ENCODE measurements at regions not wholly inside any gene's neighbourhood (a gene's known extent, or its start where the extent isn't known, plus 50 kb on each side); places are given as distances from the start of the nearest gene placed in this dataset.

GRCh38 chr4:1478766-1479355 lies 72.6 kb upstream of the NKX1-1 start:
- no peak for TF ChIP-seq CTCF (conservative IDR thresholded peaks at IDR 0.05; ENCODE audit: low read depth, low read length)
- no peak for DNase-seq (ENCODE audit: low read depth)
- no peak overlapping the region for H3K4me3 ChIP-seq (ENCODE audit: low read length)

- no peak overlapping the region for H3K4me3 ChIP-seq (ENCODE audit: low read length)
- TF ChIP-seq CTCF (conservative IDR thresholded peaks at IDR 0.05; ENCODE audit: low read depth, low read length), result no peak
- DNase-seq (ENCODE audit: low read depth), result no peak
These were observed 71.0 kb upstream of the NKX1-1 start for GRCh38 chr4:1477045-1477840.

- DNase-seq (ENCODE audit: low read depth), result no peak
- no peak for TF ChIP-seq CTCF (conservative IDR thresholded peaks at IDR 0.05; ENCODE audit: low read depth, low read length)
- H3K4me3 ChIP-seq (ENCODE audit: low read length), result no peak overlapping the region
These were observed 69.9 kb upstream of the NKX1-1 start for GRCh38 chr4:1476140-1476513.

GRCh38 chr4:1475277-1476139 lies 69.3 kb upstream of the NKX1-1 start:
- no peak overlapping the region for H3K4me3 ChIP-seq (ENCODE audit: low read length)
- no peak for TF ChIP-seq CTCF (conservative IDR thresholded peaks at IDR 0.05; ENCODE audit: low read depth, low read length)
- no peak for DNase-seq (ENCODE audit: low read depth)

- no peak for TF ChIP-seq CTCF (conservative IDR thresholded peaks at IDR 0.05; ENCODE audit: low read depth, low read length)
- no peak overlapping the region for H3K4me3 ChIP-seq (ENCODE audit: low read length)
- DNase-seq (ENCODE audit: low read depth), result no peak
These were observed 68.2 kb upstream of the NKX1-1 start for GRCh38 chr4:1474126-1475090.

GRCh38 chr4:1473718-1474117 lies 67.5 kb upstream of the NKX1-1 start:
- no peak overlapping the region for H3K4me3 ChIP-seq (ENCODE audit: low read length)
- TF ChIP-seq CTCF (conservative IDR thresholded peaks at IDR 0.05; ENCODE audit: low read depth, low read length), result no peak
- no peak for DNase-seq (ENCODE audit: low read depth)
